Stimulated activated CD4-positive, alpha-beta T cell treated with anti-CD3 and anti-CD28 coated beads, Interleukin-4, amount 100 ng/mL, for 24 hours (primary cell): ENCODE measurements at regions not wholly inside any gene's neighbourhood (a gene's known extent, or its start where the extent isn't known, plus 50 kb on each side); places are given as distances from the start of the nearest gene placed in this dataset.
"Not testable (repeated sequence)": the region's sequence is repeated elsewhere in the genome, so short reads cannot be mapped to it uniquely, and the experiment has no call there.

Source experiments
- DNase-seq: peaks from one replicate; pipeline ENCODE4 v3.0.0-alpha.2; 2020

GRCh38 chr17:71769850-71770249 is 351.0 kb upstream of the SOX9 start:
- no peak for DNase-seq

GRCh38 chr17:71777048-71777640 is 343.7 kb upstream of the SOX9 start:
- DNase-seq, result no peak

DNA sequence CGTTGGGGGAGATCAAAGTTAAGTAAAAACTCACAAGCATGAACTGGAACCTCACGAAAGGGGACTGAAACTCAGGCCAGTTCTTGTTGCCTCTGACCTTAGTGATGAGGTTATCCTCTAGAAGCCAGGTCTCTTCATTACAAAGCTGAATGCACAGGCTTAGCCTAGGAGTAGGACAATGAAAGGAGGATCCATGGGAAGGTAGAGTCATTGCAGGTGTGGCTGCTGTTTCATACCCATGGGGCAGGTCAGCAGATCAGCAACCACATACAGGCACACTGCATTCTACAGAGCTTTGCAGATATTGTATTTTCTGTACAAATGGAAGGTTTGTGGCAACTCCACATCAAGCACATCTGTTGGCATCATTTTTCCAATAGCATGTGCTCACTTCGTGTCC is 341.3 kb upstream of the SOX9 start:
- no peak for DNase-seq

GRCh38 chr17:71780596-71780995 is 340.2 kb upstream of the SOX9 start:
- no peak for DNase-seq

DNA sequence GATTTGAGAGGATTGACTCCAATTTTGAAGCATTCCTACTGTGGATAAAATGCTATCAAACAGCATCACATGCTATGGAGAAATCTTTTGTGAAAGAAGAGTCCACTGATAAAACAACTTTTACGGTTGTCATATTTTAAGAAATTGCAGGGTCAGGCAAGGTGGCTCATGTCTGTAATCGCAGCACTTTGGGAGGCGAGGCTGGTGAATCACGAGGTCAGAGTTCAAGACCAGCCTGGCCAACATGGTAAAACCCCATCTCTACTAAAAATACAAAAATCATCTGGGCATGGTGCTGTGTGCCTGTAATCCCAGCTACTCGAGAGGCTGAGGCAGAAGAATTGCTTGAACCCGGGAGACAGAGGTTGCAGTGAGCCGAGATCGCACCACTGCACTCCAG is 338.8 kb upstream of the SOX9 start:
- DNase-seq, result not testable (repeated sequence)

- no peak for DNase-seq
Observed at GRCh38 chr17:71790791-71791190, 330.0 kb upstream of the SOX9 start.

GRCh38 chr17:71791311-71791710 is 329.5 kb upstream of the SOX9 start:
- DNase-seq, result no peak

- DNase-seq, result no peak
Observed at GRCh38 chr17:71792966-71793365, 327.9 kb upstream of the SOX9 start.

DNA sequence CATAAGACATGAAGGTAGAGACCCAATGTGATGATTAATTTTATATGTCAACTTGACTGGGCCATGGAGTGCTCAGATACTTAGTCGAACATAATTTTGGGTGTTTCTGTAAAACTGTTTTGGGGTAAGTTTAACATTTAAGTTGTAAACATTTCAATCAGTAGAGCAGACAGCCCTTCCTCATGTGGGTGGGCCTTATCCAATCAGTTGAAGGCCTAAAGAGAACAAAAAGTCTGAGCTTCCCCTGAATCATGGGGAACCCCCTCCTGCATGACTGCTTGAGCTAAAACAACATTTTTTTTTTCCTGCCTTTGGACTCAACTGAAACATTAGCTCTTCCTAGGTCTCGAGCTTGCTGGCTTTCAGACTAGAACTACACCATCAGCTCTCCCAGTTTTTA is 327.3 kb upstream of the SOX9 start:
- DNase-seq, result no peak

DNA sequence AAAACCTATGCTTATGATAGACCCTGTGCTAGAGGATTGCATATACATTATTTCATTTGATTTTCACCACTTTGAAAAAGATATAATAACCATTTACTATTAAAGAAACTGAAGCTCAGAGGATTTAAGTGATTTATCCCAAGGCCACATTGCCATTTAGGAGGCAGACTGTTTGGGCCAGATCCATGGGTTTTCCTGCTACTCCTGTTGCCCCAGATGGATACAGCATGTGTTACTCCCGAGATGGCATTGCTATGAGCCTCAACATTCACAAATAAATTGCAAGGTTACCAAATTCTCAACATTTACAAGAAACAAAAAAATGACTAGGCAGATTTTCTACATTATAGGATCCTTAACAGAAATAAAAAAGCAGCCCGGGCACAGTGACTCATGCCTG is 322.1 kb upstream of the SOX9 start:
- DNase-seq, result no peak

GRCh38 chr17:71799657-71800056 is 321.2 kb upstream of the SOX9 start:
- no peak for DNase-seq

GRCh38 chr17:71801301-71801700 is 319.5 kb upstream of the SOX9 start:
- no peak for DNase-seq

- DNase-seq, result no peak
Observed at GRCh38 chr17:71802663-71803062, 318.2 kb upstream of the SOX9 start.

GRCh38 chr17:71803656-71804284 is 317.1 kb upstream of the SOX9 start:
- DNase-seq, result no peak

- no peak for DNase-seq
Observed at GRCh38 chr17:71809537-71809936, 311.3 kb upstream of the SOX9 start.

GRCh38 chr17:71813861-71814260 is 307.0 kb upstream of the SOX9 start:
- DNase-seq, result not testable (repeated sequence)

- no peak for DNase-seq
Observed at GRCh38 chr17:71821511-71821910, 299.3 kb upstream of the SOX9 start.

- no peak for DNase-seq
Observed at GRCh38 chr17:71824671-71825070, 296.1 kb upstream of the SOX9 start.

DNA sequence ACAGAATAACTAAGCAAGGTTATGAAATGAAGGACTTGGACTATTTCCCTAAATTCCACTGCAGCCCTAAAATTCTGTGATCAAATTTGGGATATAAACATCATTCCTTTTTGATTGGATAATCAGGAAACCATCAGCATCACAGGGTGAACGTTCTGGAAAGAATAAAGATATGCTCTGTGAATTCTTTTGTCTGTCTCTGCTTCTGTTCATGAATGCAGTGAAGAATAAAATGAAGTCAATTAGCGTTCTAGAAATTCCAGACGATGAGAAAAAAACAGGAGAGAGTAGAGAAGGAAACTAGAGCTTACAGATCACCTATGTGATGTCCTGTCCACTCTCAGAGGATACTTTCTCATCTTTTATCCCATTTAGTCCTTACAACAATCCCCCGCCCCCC is 295.1 kb upstream of the SOX9 start:
- DNase-seq, result no peak

- no peak for DNase-seq
Observed at GRCh38 chr17:71828182-71828596, 292.6 kb upstream of the SOX9 start.

DNA sequence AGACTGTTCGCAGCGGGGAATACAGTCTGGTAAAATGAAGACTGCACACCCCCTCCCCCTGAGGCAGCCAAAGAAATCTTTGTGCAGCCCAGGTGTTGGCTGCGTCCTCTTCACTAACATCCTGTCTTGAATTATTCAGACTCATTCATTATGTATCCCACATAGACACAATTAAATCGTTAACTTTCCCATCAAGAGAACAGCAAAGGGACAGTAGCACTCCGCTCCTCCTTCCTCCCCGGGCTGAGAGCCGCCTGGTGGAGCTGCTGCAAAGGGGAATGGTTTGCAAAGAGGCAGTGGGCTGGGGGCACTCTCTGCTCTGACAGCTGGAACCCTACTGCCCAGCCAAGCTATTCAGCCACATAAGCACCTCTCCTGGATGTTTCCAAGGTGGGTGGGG is 290.0 kb upstream of the SOX9 start:
- DNase-seq, result no peak

DNA sequence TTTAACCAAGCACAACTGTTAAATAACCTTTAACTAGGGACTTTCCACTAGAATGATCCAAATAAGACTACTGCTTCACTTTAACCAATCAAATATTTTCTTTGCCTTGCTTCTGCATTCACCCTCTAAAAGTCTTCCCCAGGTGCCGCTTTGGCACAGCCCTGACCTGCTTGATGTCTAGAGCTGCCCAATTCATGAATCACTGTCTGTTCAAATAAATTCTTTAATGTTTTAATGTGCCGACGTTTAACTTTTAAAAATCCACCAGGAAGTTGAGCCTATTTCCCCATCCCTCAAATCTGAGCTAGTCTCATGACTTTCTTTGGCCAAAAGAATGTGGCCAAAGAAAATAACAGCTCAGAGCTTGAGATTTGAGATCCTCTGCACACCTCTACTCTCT is 277.8 kb upstream of the SOX9 start:
- no peak for DNase-seq

- no peak for DNase-seq
Observed at GRCh38 chr17:71845337-71845736, 275.5 kb upstream of the SOX9 start.

- DNase-seq, result no peak
Observed at GRCh38 chr17:71846561-71847110, 274.2 kb upstream of the SOX9 start.
